Stimulated activated CD4-positive, alpha-beta T cell treated with anti-CD3 and anti-CD28 coated beads, Interleukin-1b, Interleukin-23, amount 100 ng/mL, for 48 hours (primary cell): ENCODE measurements at regions not wholly inside any gene's neighbourhood (a gene's known extent, or its start where the extent isn't known, plus 50 kb on each side); places are given as distances from the start of the nearest gene placed in this dataset.
"Not testable (repeated sequence)": the region's sequence is repeated elsewhere in the genome, so short reads cannot be mapped to it uniquely, and the experiment has no call there.

Source experiments
- DNase-seq: peaks from one replicate; pipeline ENCODE4 v3.0.0-alpha.2; 2020

DNA sequence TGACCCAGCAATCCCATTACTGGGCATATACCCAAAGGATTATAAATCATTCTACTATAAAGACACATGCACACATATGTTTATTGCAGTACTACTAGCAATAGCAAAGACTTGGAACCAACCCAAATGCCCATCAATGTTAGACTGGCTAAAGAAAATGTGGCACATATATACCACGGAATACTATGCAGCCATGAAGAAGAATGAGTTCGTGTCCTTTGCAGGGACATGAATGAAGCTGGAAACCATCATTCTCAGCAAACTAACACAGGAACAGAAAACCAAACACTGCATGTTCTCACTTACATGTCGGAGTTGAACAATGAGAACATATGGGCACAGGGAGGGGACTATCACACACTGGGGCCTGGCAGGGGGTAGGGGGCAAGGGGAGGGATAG, 183.0 kb downstream of the HACE1 start:
- DNase-seq = not testable (repeated sequence)

DNA sequence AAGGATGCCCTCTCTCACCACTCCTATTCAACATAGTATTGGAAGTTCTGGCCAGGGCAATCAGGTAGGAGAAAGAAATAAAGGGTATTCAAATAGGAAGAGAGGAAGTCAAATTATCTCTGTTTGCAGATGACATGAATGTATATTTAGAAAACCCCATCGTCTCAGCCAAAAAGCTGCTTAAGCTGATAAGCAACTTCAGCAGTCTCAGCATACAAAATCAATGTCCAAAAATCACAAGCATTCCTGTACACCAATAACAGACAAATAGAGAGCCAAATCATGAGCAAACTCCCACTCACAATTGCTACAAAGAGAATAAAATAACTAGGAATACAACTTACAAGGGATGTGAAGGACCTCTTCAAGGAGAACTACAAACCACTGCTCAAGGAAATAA, 184.6 kb downstream of the HACE1 start:
- DNase-seq = not testable (repeated sequence)

DNA sequence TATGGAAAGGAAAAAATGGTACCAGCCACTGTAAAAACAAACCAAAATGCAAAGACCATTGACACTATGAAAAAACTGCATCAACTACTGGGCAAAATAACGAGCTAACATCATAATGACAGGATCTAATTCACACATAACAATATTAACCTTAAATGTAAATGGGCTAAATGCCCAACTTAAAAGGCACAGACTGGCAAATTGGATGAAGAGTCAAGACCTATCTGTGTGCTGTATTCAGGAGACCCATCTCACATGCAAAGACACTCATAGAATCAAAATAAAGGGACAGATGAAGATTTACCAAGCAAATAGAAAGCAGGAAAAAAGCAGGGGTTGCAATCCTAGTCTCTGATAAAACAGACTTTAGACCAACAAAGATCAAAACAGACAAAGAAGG, 186.6 kb downstream of the HACE1 start:
- DNase-seq = not testable (repeated sequence)

DNA sequence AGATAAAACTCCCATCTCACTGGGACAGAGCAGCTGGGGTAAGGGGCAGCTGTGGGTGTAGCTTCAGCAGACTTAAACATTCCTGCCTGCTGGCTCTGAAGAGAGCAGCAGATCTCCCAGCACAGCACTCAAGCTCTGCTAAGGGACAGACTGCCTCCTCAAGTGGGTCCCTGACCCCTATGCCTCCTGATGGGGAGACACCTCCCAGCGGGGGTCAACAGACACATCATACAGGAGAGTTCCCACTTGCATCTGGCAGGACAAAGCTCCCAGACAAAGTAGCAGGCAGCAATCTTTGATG, 188.2 kb downstream of the HACE1 start:
- DNase-seq = not testable (repeated sequence)

DNA sequence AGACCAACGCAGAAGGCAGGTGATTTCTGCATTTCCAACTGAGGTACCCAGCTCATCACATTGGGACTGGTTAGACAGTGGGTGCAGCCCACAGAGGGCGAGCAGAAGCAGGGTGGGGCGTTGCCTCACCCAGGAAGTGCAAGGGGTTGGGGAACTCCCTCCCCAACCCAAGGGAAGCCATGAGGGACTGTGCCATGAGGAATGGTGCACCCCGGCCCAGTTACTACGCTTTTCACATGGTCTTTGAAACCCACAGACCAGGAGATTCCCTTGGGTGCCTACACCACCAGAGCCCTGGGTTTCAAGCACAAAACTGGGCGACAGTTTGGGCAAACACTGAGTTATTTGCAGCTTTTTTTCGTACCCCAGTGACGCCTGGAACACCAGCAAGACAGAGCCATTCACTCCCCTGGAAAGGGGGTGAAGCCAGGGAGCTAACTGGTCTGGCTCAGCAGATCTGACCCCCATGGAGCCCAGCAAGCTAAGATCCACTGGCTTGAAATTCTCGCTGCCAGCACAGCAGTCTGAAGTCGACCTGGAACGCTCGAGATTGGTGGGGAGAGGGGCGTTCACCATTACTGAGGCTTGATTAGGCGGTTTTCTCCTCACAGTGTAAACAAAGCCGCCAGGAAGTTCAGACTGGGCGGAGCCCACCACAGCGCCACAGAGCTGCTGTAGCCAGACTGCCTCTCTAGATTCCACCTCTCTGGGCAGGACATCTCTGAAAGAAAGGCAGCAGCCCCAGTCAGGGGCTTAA, 188.7 kb downstream of the HACE1 start:
- not testable (repeated sequence) for DNase-seq

DNA sequence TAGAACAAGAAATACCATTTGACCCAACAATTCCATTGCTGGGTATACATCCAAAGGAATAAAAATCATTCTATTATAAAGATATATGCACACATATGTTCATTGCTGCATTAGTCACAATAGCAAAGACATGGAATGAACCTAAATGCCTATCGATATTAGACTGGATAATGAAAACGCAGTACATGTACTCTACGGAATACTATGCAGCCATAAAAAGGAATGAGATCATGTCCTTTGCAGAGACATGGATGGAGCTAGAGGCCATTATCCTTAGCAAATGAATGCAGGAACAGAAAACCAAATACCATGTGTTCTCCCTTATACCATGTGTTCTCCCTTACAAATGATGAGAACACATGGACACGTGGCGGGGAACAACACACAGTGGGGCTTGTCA, 190.2 kb downstream of the HACE1 start:
- DNase-seq = no peak

DNA sequence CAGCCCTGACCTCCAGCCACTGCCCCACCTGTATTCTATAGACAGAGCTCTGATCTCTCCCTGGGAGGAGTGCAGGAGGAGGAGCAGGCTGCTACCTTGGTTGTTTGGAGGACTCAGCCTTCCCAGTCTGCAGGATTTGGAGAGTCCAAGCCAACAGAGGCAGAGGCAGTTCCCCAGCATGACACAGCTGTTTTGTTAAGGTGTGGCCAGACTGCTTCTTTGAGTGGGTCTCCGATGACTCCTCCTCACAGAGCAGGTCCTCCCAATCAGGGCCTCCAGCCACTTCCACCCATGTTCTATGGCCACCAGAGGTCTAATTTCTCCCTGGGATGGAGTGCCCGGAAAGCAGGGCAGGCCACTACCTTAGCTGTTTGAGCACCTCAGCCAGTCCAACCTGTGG, 203.5 kb downstream of the HACE1 start:
- no peak for DNase-seq

DNA sequence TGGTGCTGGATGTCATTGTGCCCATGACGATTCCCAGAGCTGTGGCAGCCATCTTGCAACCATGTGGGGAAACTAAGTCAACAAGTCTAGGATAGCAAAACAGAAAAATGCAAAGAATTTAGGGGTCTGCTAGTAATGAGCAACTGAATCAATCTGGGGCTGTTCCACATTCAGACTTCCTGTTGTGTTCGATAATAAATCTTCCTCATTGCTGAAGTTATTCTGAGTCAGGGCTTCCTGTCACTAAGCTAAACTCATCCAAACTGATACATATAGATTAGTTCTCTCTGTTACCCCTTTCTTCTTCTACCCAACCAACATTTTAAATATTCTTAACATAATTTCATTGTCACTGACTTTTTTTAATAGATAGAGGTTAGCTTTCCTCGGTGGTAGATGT, 205.9 kb downstream of the HACE1 start:
- DNase-seq = no peak

DNA sequence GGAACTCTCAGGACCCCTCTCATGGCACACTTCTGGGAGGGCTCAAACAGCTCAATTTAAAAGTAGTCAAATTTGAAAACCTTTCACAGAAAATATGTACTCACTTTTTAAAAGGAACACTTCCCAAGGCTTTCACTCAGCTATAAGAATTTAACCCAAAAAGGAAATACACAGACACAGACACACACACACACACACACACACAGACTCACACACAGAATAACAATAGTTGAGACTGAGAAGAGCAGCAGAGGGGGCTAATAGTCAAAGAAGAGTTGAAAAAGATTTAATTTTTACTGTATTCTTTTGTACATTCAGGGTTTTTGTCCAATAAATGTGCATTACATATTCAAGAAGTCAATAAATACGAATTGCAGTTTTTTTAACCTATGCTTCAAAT, 211.4 kb downstream of the HACE1 start:
- no peak for DNase-seq

DNA sequence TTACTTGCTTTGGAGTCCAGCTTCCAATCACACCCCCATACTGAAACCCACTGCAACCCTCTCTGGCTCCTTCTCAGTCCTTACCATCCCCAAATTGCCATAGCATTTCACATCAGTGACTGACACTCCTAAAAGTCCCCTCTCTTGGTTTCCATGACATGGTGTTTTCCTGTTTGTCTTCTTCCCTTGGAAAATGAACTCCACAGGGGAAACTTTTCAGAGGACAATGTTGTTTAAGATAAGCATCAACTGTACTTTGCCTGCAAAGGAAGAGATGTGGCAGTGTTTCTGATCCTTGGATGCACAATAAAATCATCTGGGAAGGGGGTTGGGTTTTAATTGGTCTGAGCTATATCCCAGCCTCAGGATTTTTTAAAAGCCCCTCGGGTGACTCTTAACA, 214.9 kb downstream of the HACE1 start:
- DNase-seq = no peak

DNA sequence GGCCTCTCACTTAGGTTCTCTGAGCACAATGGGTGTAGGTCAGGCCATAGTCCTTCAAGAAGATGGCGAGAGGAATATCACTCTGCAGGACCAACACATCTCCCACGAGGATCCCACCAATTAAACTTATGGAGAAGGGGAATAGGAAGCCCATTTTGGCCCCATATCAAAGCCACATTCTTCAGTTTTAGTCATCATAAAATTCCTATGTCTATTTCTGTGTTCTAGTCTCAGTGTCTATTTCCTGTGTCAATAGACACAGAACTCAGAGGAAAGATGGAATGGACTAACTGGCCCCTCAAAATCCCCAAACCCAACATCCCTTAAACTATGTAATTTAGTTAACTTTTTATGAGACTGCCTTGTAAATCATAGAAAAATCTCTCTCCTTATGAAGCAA, 216.8 kb downstream of the HACE1 start:
- DNase-seq = no peak

DNA sequence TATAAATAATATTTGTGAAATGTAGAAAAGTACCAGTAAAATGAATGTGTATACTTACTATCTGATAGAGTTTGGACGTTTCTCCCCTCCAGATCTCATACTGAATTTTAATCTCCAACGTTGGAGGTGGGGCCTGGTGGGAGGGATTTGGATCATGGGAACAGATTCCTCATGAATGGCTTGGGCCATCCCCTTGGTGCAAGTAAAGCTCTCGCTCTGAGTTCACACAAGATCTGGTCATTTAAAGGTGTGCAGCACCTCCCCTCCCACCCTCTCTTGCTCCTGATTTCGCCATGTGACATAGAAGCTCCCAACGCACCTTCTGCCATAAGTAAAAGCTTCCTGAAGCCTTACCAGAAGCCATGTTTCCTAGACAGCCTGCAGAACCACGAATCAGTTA, 219.0 kb downstream of the HACE1 start:
- DNase-seq = no peak

DNA sequence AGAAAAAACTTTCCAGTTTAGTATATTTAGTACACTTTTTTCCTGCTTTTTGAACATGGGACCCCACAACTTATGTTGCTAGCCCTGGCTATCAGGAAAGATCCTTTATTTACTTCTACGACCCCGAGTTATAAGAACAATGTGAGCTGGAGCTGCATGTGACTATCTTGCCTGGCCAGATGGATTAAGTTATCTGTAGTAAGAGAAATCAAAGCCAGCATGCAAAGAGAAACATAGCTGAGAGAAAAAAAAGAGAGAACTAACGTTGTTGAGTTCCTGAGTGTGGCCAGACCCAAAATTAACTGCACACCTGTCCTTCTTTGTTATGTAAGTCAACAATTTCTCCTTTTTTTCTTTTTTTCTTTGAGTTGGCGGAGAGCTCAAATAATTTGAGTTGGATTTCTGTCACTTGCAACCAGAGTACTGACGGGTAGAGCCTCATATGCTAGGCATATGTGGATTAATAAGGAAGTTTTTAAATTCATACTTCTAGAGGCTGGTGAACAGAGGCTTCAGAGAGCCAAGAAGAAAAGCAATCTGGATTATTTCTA, 219.5 kb downstream of the HACE1 start:
- DNase-seq = no peak

DNA sequence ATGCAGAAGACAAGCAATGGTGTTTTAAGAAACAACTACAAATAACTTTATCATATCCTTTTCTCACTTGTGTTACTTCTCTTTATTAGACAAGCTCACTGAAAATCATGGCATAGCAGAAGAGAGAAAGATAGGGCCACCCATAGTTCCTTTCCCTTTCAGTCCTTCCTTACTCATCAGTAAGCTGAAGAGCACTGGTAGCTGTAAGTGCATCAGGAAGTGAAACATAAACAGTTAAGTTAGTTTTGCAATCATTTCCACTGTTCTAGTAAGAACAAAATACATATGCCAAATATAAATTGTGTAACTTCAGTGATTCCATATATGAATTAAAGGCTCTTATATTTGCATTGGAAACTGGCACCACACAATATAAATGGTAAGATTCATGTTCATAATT, 220.1 kb downstream of the HACE1 start:
- no peak for DNase-seq

DNA sequence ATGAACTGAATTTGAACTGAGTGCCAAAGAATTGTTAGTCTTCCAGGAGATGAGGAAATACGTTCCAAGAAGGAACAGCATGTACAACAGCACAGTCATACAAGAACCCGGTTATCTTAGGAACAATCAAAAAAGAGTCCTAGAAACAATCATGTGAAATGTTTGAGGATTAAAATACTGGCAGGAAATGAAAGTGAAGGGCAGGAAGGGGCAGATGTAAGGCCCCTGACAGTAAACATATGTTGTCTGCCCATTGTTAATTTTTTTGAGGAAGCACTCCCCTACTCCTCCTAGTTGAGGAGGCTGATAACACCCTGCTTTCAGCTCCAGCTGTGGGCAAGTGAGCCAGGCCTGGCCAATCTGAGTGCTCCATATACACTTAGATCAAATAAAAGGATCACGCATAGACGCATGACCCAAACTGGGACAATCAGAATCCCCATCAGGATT, 220.9 kb downstream of the HACE1 start:
- DNase-seq = no peak

DNA sequence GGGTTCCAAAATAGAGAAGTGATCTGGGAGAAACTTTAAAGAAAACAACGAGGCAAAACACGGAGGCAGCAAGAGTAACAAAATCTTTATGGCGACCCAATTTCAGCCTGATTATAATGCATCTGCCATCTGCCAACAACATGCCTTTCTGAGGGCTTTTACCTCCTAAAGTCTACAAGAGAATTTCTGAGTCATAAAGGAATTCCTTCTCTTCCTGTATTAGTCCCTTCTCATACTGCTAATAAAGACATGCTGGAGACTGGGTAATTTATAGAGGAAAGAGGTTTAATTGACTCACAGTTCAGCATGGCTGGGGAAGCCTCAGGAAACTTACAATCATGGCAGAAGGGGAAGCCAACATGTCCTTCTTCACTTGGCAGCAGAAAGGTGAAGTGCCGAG, 226.6 kb downstream of the HACE1 start:
- no peak for DNase-seq

DNA sequence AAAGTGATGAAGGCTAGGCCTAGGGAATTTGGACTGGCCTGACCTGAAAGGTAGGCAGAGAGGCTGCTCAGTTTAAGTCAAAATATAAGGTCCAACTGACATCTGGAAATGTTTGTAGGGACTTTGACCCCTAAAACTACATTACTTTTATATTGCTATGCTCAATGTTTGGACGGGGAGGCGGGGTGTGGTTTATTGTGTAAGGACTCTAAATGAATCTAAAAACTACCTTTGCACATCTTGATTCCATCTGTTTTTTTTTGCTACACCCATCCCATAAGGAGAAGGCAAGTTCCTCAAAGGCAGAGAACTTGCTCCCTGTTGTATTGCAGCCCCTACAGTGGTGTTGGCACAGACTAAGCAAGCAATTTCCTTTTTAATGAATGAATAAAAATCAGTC, 227.1 kb downstream of the HACE1 start:
- no peak for DNase-seq

DNA sequence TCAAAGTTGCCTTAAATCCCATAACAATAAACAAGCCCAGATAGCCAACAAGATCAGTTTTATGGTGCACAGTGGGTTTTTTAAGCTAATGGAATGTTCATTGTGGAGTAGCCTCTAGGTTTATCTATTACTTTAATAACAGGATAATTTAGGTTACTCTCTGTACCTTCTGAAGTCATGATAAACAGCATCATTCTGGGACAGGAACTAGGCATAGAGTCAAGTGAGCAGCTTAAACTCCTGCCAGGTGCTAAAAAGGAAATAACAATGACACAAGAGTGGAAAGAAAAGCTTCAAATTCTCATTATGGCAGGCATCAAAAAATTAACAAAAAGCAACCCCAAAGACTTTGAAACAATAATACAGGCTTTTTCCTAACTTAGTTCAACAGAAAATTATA, 228.8 kb downstream of the HACE1 start:
- DNase-seq = no peak

DNA sequence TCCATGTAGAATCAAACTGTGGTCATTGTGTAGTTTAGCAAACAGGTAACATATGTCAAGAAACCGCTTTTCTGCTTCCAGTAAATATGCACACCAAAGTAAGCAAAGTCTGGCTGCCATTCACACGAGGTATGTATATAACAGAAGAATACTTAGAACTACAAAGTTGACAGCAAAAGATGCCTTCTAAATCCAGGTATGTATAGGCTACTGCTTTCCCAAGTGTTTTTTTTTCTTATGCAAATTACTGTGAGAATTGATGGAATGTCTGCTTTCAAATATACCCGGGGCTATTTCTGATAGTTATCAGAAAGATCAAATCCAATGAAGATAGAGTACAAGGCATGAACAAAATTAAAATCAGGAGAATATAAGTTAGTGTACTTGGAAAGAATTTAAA, 229.2 kb downstream of the HACE1 start:
- DNase-seq = no peak

DNA sequence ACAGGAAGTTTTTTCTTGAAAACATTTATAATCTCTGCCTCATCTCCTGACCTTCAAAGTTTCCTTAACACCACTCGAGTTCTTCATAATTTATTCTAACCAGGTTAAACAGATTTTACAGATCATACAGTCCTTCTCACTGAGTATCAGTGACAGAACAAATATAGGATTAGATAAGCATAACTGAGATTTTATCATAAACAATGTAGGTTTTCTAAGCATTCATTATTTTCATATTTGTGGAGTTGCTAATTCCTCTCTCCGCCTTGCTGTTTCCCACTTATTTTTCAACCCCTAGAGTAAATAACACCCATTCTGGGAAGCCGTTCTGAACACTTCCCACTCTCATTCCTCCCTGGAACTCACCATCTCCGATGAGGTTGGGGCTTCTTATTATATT, 229.9 kb downstream of the HACE1 start:
- no peak for DNase-seq

DNA sequence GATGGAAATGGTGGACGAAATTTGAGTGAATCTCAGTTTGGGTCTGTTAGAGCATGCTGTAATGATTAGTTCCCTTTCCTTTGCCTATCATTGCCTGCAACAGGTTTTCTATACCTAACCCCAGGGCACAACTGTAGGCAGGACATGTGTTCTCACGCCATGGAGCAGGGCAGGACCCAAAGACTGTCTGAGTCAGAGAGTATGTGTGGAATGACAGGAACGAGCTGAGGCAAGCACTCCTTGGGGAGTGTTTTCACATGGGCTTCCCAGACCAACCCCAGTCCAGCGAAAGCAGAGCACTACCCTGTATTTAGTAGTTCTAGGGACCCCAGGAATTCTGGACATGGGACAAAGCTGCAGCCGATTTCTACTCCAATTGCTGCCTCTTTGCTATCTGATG, 234.2 kb downstream of the HACE1 start:
- no peak for DNase-seq

DNA sequence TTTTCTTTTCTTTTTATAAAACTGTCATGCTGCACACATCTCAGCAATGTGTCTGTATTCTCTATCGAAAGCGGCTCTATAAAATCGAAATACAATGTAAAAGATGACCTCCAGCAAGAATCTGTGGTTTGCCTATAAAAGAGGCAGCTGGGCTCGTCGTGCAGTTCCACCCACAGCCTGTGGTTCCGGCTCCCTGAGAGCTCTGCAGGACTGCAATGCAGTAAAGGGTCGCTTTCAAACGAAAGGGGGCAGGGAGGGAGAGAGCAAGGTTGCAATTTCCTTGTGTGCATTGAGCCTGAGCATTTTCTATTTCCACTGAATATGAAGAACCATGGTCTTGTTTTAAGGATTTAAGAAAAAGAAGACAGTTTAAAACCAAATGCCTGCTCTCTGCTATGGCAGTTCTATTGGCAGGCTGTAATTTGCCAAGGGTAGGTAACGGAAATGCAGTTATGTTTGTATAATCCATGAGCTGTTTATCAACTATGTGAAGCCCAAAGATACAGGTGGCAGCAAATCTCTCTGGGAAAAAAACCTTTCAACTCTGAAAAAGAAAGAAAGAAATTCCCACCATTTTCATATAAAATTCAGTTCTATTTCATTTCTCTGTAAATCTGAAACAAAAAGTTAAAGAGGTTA, 236.5 kb downstream of the HACE1 start:
- DNase-seq = no peak

DNA sequence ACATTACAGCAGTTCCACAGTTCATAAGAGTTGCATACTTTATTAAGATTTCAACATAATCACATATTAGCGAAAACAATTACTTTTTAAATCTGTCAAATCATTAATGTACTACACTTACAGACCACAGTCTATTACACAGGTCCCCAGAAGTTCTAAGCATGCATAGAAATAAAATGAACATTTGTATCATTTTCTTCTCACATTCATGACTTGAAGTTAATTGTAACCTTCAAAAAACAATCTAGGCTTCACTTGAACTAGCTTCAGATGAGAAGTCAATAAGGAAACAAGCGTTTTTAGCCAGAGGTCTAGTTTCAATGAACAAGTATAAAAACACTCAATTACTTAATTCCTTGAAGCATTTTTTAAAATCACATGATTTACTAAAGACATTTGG, 238.3 kb downstream of the HACE1 start:
- no peak for DNase-seq

DNA sequence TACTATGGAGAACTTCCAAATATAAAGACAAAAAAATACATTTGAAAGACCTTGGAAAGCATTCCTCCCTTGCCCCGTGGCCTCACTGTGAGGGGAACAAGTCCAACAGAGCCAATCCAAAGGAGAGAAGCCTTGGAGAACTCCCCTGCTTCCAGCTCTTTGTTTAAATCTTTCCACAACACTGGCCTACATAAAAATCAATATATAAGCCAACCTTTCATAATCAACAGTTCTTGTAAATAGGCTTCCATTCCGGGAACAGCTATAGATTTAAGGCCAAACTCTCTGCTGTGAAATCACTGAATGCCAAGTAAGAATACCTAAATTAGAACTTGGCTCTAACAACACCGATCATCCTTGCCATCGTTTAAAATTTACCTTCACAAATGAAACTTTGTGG, 242.1 kb downstream of the HACE1 start:
- no peak for DNase-seq

DNA sequence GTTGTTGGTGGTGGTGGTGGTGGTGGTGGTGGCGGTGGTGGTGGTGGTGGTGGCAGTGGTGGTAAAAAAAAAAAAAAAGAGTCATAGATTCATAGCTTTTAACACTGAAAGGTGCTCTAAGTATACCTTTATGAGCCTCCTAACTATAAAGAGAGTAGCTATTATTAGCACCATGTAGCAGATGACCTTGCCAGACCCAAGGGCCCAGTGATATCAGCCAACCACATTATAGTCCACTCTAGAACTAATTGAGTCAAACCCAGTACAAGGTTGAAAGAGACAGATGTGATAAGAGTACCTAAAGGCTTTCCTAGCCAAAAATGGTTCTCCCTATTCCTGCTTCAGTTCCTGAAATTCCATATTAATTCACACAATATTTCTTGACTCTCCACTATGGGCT, 245.3 kb downstream of the HACE1 start:
- no peak for DNase-seq
